ENCODE measurements at regions not wholly inside any gene's neighbourhood (a gene's known extent, or its start where the extent isn't known, plus 50 kb on each side); places are given as distances from the start of the nearest gene placed in this dataset.

GRCh38 chr15:69802432-69802831, 295.3 kb downstream of the TLE3 start:
- Histone ChIP-seq H3K9ac (ENCODE audit: low read depth, low read length) (no peak overlapping the region), H3K36me3 (ENCODE audit: insufficient read depth, low read length) (no peaks in the 10 kb centered on the region), H3K27me3 (ENCODE audit: control insufficient read depth, insufficient read depth, low read length) (peaks cover 64% of the 10 kb centered on the region), H3K4me2 (ENCODE audit: low read length) (no peak overlapping the region), H3K4me1 (ENCODE audit: control insufficient read depth, insufficient read depth, low read length) (no peaks in the 10 kb centered on the region), H3K4me3 (ENCODE audit: low read length) (no peak overlapping the region), H3K9me3 (replicated peaks; ENCODE audit: low read length) (no peaks in the 10 kb centered on the region)

- Histone ChIP-seq H3K27me3 (ENCODE audit: control insufficient read depth, insufficient read depth, low read length) (peaks cover 61% of the 10 kb centered on the region), H3K4me2 (ENCODE audit: low read length) (no peak overlapping the region), H3K9ac (ENCODE audit: low read depth, low read length) (no peak overlapping the region), H3K36me3 (ENCODE audit: insufficient read depth, low read length) (no peaks in the 10 kb centered on the region), H3K4me1 (ENCODE audit: control insufficient read depth, insufficient read depth, low read length) (no peaks in the 10 kb centered on the region), H3K9me3 (replicated peaks; ENCODE audit: low read length) (no peaks in the 10 kb centered on the region), H3K4me3 (ENCODE audit: low read length) (no peak overlapping the region)
These were observed 292.9 kb downstream of the TLE3 start for GRCh38 chr15:69804786-69805185.

GRCh38 chr15:69805248-69805953, 292.3 kb downstream of the TLE3 start:
- no peaks in the 10 kb centered on the region for H3K9me3 ChIP-seq (replicated peaks; ENCODE audit: low read length)
- H3K27me3 ChIP-seq (ENCODE audit: control insufficient read depth, insufficient read depth, low read length), result peaks cover 65% of the 10 kb centered on the region
- no peak overlapping the region for H3K4me3 ChIP-seq (ENCODE audit: low read length)
- H3K4me1 ChIP-seq (ENCODE audit: control insufficient read depth, insufficient read depth, low read length), result no peaks in the 10 kb centered on the region
- no peaks in the 10 kb centered on the region for H3K36me3 ChIP-seq (ENCODE audit: insufficient read depth, low read length)
- no peak overlapping the region for H3K9ac ChIP-seq (ENCODE audit: low read depth, low read length)
- H3K4me2 ChIP-seq (ENCODE audit: low read length), result no peak overlapping the region

DNA sequence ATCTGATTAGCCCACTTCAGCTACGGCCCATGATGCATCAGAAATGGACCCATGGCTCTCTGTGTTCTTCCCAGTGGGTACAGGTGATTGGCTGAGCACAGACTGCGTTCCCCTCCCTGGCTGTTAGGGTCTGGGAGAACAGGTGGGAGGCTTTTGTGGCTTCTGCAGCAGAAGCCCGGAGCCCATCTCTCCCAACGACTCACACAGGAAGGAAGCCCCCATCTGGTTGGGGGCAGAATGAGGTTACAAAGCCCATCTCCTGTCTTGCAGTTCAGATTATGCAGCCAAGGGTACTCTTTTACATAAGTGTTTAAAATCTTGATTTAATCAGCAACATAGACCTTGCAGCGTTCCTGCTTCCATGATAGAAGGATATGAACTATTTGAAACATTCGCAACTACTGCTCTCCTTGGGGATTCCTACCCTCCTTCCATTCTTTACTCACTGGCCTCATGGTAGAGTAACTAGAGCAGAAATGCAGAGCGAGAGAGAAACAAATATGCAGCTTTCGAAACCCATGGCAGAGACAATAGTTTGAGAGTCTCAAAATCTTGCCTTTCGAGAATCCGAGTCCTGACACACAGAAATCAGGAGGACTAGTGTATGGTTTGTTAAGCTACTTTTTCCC, 291.3 kb downstream of the TLE3 start:
- H3K9me3 ChIP-seq (replicated peaks; ENCODE audit: low read length), result no peaks in the 10 kb centered on the region
- no peaks in the 10 kb centered on the region for H3K36me3 ChIP-seq (ENCODE audit: insufficient read depth, low read length)
- H3K27me3 ChIP-seq (ENCODE audit: control insufficient read depth, insufficient read depth, low read length), result peaks cover 71% of the 10 kb centered on the region
- no peak overlapping the region for H3K4me2 ChIP-seq (ENCODE audit: low read length)
- no peaks in the 10 kb centered on the region for H3K4me1 ChIP-seq (ENCODE audit: control insufficient read depth, insufficient read depth, low read length)
- no peak overlapping the region for H3K4me3 ChIP-seq (ENCODE audit: low read length)
- H3K9ac ChIP-seq (ENCODE audit: low read depth, low read length), result no peak overlapping the region

- Histone ChIP-seq H3K9ac (ENCODE audit: low read depth, low read length) (no peak overlapping the region), H3K36me3 (ENCODE audit: insufficient read depth, low read length) (no peaks in the 10 kb centered on the region), H3K27me3 (ENCODE audit: control insufficient read depth, insufficient read depth, low read length) (peaks cover 65% of the 10 kb centered on the region), H3K4me1 (ENCODE audit: control insufficient read depth, insufficient read depth, low read length) (no peaks in the 10 kb centered on the region), H3K9me3 (replicated peaks; ENCODE audit: low read length) (no peaks in the 10 kb centered on the region), H3K4me3 (ENCODE audit: low read length) (no peak overlapping the region), H3K4me2 (ENCODE audit: low read length) (no peak overlapping the region)
These were observed 290.0 kb downstream of the TLE3 start for GRCh38 chr15:69807721-69808120.

GRCh38 chr15:69808756-69809155, 289.0 kb downstream of the TLE3 start:
- H3K36me3 ChIP-seq (ENCODE audit: insufficient read depth, low read length), result no peaks in the 10 kb centered on the region
- no peak overlapping the region for H3K4me3 ChIP-seq (ENCODE audit: low read length)
- H3K9ac ChIP-seq (ENCODE audit: low read depth, low read length), result no peak overlapping the region
- H3K9me3 ChIP-seq (replicated peaks; ENCODE audit: low read length), result no peaks in the 10 kb centered on the region
- H3K4me2 ChIP-seq (ENCODE audit: low read length), result no peak overlapping the region
- no peaks in the 10 kb centered on the region for H3K4me1 ChIP-seq (ENCODE audit: control insufficient read depth, insufficient read depth, low read length)
- H3K27me3 ChIP-seq (ENCODE audit: control insufficient read depth, insufficient read depth, low read length), result peaks cover 54% of the 10 kb centered on the region

- Histone ChIP-seq H3K4me2 (ENCODE audit: low read length) (no peak overlapping the region), H3K4me1 (ENCODE audit: control insufficient read depth, insufficient read depth, low read length) (no peaks in the 10 kb centered on the region), H3K9ac (ENCODE audit: low read depth, low read length) (no peak overlapping the region), H3K9me3 (replicated peaks; ENCODE audit: low read length) (no peaks in the 10 kb centered on the region), H3K27me3 (ENCODE audit: control insufficient read depth, insufficient read depth, low read length) (peaks cover 51% of the 10 kb centered on the region), H3K4me3 (ENCODE audit: low read length) (no peak overlapping the region), H3K36me3 (ENCODE audit: insufficient read depth, low read length) (no peaks in the 10 kb centered on the region)
These were observed 288.3 kb downstream of the TLE3 start for GRCh38 chr15:69809421-69809820.

DNA sequence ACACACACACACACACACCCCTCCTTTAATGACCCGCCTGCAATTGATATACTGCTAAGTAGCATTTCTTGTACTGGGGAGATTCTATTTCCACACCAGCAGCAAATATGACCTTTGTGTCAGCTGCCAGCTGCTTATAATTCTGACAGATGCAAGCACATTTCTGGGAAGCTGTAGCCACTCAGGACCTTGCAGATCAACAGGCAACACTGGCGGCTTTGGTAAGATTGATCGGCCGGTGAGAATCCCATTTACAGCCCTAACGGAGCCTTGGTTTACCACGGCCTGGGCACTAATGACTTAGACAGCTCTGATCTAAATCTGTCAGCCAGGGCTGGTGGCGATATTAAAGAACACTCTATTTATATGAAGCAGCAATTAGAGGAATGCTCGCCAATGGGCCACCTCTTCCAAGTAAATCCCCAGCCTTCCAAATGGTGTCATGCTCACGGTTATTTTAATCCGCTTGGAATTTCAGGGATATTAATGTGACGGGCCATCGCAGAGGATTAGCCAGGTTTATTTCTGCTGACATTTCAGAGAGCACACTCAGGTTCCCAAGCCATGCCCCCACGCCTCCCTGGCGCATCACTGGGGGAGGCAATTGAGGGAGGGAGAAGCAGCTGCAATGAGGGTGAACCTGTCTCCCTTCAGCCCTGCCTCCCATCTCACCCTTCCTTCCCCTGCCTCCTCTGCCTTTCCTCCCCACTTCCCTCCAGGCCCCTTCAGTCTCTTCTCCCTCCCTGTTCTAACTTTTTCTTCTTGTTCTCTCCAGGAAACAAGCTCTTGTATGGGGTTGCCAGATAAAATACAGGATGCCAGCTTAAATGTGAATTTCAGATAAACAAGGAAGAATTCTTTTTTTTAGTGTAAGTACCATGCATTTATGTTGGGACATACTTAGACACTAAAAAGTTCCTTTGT, 287.0 kb downstream of the TLE3 start:
- Histone ChIP-seq H3K27me3 (ENCODE audit: control insufficient read depth, insufficient read depth, low read length) (peaks cover 49% of the 10 kb centered on the region), H3K4me3 (ENCODE audit: low read length) (no peak overlapping the region)

DNA sequence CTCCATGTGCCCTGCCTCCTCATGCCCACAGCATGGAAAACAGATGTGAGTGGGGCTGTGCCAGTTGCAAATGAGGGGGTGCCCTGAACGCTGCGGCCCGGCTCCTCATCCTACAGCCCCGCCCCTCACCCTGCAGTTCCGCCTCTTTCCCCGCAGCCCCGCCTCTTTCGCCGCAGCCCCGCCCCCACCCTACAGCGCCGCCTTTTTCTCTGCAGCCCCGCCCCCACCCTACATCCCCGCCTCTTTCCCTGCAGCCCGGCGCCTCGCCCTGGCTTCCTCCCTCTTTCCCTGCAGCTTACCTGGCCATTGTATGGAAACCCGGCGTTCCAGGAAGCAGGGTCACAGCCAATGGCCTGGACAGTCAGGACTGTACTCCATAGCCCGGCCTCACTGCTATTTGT, 284.9 kb downstream of the TLE3 start:
- Histone ChIP-seq H3K4me1 (ENCODE audit: control insufficient read depth, insufficient read depth, low read length) (no peaks in the 10 kb centered on the region), H3K27me3 (ENCODE audit: control insufficient read depth, insufficient read depth, low read length) (peaks cover 40% of the 10 kb centered on the region), H3K4me3 (ENCODE audit: low read length) (no peak overlapping the region), H3K4me2 (ENCODE audit: low read length) (no peak overlapping the region), H3K9ac (ENCODE audit: low read depth, low read length) (no peak overlapping the region), H3K9me3 (replicated peaks; ENCODE audit: low read length) (no peaks in the 10 kb centered on the region), H3K36me3 (ENCODE audit: insufficient read depth, low read length) (no peaks in the 10 kb centered on the region)

More for the DNA sequence above, 287.0 kb downstream of the TLE3 start:
- no peak overlapping the region for H3K9ac ChIP-seq (ENCODE audit: low read depth, low read length)
- H3K9me3 ChIP-seq (replicated peaks; ENCODE audit: low read length), result no peaks in the 10 kb centered on the region
- no peaks in the 10 kb centered on the region for H3K4me1 ChIP-seq (ENCODE audit: control insufficient read depth, insufficient read depth, low read length)
- H3K4me2 ChIP-seq (ENCODE audit: low read length), result no peak overlapping the region
- H3K36me3 ChIP-seq (ENCODE audit: insufficient read depth, low read length), result no peaks in the 10 kb centered on the region

DNA sequence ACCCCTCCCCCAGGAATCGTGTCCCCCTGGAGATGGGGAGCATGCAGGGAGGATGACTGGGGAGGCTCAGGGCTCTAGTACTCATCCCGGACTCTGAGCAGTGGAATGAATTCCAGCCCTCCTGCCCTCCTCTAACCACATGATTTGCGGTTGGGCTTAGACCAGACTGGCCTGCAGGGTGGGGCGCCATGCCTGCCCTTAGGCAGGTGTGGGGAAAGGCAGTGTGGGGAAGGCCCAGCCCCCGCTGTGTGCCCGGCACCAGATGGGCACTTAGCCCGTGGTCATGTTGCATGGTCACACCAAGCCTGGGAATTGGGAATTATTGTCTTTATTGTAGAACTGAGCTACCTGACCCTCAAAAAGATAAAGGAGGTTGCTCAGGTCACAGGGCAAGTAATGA, 283.8 kb downstream of the TLE3 start:
- H3K4me2 ChIP-seq (ENCODE audit: low read length), result no peak overlapping the region
- no peak overlapping the region for H3K4me3 ChIP-seq (ENCODE audit: low read length)
- peaks cover 47% of the 10 kb centered on the region for H3K27me3 ChIP-seq (ENCODE audit: control insufficient read depth, insufficient read depth, low read length)
- H3K9me3 ChIP-seq (replicated peaks; ENCODE audit: low read length), result no peaks in the 10 kb centered on the region
- H3K9ac ChIP-seq (ENCODE audit: low read depth, low read length), result no peak overlapping the region
- H3K36me3 ChIP-seq (ENCODE audit: insufficient read depth, low read length), result no peaks in the 10 kb centered on the region
- no peaks in the 10 kb centered on the region for H3K4me1 ChIP-seq (ENCODE audit: control insufficient read depth, insufficient read depth, low read length)

DNA sequence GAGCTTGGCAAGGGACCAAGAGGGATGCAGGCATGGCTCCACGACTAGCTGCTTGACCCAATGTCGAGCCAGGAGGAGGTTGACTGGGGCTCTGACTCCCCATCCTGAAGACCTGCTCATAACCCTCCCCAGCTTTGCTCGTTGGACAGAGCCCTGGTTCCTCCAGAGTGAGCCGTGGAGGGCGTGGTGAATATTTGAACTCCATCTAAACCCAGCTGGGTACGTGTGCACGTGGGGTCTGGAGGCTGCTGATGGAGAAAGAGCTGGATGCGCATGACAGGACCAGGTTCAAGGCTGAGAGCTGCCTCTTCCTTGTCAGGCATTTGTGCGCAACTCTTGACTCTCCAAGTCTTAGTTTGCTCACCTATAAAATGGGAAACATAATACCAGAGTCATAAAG, 282.8 kb downstream of the TLE3 start:
- H3K27me3 ChIP-seq (ENCODE audit: control insufficient read depth, insufficient read depth, low read length), result peaks cover 51% of the 10 kb centered on the region
- H3K4me1 ChIP-seq (ENCODE audit: control insufficient read depth, insufficient read depth, low read length), result no peaks in the 10 kb centered on the region
- H3K4me2 ChIP-seq (ENCODE audit: low read length), result no peak overlapping the region
- no peak overlapping the region for H3K4me3 ChIP-seq (ENCODE audit: low read length)
- H3K36me3 ChIP-seq (ENCODE audit: insufficient read depth, low read length), result no peaks in the 10 kb centered on the region
- H3K9me3 ChIP-seq (replicated peaks; ENCODE audit: low read length), result no peaks in the 10 kb centered on the region
- no peak overlapping the region for H3K9ac ChIP-seq (ENCODE audit: low read depth, low read length)
